NOMO-1 (cell line): ENCODE measurements at regions not wholly inside any gene's neighbourhood (a gene's known extent, or its start where the extent isn't known, plus 50 kb on each side); places are given as distances from the start of the nearest gene placed in this dataset.

Source experiments
- DNase-seq, 2 experiments: peaks; one replicate each; lab custom pipeline; 2025; ENCODE audit not compliant: unreplicated experiment in 2 of 2; lab: John Stamatoyannopoulos, UW

DNA sequence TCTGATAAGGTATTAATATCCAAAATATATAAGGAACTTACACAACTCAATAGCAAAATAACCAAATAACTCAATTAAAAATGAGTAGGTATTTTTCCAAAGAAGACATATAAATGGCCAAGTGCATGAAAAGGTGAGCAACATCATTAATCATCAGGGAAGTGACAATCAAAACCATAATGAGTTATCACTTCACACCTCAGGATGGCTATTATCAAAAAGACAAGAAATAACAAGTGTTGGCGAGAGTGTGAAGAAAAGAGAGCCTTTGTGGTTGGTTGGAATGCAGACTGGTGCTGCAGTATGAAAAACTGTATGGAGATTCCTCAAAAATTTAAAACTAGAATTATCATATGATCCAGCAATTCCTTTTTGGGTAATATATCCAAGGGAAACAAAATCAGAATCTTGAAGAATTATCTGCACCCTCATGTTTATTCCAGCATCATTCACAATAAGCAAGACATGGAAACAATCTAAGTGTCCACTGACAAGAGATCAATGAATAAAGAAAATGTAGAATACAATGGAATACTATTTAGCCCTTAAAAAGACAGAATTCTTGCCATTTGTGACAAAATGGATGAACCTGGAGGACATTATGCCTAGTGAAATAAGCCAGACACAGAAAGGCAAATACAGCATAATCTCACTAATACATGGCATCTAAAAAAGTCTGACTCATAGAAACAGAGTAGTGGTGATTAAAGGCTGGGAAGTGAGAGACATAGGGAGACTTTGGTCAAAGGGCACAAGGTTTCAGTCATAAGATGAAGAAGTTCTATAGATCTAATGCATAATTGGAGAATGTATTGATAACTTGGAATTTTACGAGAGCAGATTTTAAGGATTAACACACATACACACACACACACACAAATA, 175.6 kb downstream of the FOXA2 start:
- DNase-seq = no peak

DNA sequence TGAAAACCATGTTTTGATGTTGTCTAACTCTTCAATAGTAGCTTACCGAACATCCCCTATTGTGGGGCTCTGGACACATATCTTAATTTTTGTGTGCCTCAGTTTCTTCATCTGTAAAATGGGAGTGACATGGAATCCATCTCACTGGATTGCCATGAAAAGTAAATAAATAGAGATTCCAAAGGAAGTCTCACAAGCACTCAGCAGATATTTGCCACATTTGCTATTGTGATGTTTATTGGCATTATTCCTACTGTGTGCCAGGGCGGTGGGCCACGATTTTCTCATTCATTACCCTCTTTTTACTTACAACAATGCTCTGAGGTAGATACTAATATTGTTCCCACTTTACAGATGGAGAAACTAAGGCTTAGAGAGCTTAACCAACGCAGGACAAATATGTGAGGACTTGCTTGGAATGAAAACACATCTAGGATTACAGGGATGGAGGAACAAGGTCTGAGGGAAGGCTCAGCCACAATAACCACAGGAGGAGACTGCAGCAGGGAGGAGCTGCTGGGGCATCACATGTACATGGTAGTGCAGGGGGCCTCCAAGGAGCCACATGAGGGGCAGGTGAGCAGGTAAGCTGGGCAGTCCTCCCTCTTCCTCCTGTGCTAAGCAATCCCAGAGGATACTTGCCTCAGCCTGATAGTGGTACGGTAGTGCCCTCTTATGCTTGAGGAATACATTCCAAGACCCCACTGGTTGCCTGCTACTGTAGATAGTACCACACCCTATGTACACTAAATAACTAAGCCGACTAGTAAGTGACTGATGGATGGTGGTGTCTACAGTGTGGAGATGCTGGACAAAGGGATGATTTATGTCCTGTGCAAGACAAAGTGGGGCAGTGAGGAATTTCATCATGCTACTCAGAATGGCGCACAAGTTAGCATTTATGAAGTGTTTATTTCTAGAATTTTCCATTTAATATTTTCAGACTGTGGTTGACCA, 176.9 kb downstream of the FOXA2 start:
- DNase-seq = no peak

- no peak for DNase-seq
Observed at GRCh38 chr20:22404419-22405170, 179.8 kb downstream of the FOXA2 start.

- DNase-seq = peak in 1 of 2 experiments; percentile 13
Observed at GRCh38 chr20:22403632-22404361, 180.6 kb downstream of the FOXA2 start.

- DNase-seq = no peak
Observed at GRCh38 chr20:22403022-22403631, 181.2 kb downstream of the FOXA2 start.

GRCh38 chr20:22402550-22402949, 181.8 kb downstream of the FOXA2 start:
- no peak for DNase-seq

- no peak for DNase-seq
Observed at GRCh38 chr20:22400440-22400839, 183.9 kb downstream of the FOXA2 start.

DNA sequence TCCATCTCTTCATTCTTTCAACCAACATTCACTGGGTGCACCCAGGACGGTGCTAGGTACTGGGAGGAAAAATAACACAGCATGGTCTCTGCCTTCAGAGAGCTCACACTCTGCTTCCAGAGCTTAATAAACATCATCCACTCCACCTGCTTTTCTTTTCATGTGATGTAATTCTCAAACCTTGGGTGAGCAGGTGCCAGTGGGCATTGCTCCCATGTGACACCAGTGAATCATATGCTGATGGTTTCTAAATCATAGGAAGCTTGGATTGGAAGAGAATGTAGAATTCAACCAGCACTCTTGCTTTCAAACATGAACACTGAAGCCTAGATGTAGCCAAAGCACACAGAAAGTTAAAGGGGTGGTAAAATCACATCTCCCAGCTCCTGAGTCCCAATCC, 189.8 kb downstream of the FOXA2 start:
- no peak for DNase-seq

GRCh38 chr20:22390543-22390903, 193.8 kb downstream of the FOXA2 start:
- no peak for DNase-seq

DNA sequence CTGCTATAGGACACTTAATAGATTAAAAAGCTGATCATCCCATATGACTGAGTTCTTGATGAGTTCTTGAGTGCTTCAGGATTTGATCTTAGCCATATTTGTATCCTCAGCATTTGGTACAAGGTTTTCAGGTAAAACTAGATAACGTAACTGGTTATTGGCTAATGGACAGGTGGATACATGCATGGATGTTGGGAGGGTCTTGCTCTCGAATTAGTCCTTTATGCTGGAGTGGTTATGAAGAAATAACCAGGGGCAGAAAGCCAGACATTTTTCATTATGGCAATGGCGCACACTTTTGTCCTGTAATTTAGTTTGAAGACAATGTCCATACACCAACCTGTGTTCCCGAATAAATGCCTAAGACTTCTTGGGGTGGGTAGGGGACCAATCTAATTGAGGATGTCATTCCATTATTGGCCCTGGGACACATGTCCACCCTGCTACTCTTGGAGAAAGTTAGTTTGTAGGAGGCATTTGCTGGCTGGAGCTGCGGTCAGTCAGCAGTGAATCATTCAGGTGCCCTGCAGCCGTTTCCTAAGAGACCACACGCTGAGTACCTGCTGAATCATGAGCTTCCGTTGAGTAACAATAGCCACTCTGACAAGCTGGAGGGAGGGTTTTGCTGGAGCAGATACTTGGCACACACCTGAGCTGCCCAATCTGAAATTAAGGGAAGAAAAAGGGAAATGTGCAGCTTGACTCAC, 194.4 kb downstream of the FOXA2 start:
- DNase-seq = no peak

DNA sequence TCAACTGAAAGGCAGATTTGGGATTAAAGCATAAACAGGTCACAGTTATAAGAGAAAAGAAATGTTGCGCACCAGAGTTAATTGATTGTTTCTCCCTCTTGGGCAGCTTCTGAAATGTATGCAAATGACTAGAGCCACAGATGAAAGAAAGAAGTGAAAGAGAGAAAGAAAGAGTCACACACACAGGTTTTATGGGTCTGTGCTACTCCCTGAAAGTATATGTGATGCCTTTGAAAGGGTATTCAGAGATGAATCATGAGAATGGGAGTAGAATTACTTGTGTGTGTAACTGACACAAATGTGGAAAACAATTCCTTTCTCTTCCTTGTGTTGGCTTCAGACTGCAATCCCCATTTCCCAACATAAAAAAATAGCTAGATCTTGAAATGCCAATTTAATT, 196.9 kb downstream of the FOXA2 start:
- peak in 1 of 2 experiments; percentile 11 for DNase-seq

DNA sequence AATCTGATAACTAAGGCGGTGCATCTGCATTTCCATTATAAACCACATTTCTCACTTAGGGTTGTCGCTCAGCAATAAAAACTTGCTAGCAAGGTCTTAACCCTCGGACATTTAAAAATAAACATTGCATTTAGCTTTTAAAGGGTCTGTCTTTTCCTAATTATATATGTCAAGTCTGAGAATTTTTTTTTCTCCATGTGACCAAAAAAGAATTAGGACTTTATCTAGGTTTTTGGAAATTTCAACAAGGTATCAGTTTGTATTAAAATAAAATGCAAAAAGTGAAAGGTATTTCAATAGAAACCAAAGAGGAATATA, 198.1 kb downstream of the FOXA2 start:
- no peak for DNase-seq

DNA sequence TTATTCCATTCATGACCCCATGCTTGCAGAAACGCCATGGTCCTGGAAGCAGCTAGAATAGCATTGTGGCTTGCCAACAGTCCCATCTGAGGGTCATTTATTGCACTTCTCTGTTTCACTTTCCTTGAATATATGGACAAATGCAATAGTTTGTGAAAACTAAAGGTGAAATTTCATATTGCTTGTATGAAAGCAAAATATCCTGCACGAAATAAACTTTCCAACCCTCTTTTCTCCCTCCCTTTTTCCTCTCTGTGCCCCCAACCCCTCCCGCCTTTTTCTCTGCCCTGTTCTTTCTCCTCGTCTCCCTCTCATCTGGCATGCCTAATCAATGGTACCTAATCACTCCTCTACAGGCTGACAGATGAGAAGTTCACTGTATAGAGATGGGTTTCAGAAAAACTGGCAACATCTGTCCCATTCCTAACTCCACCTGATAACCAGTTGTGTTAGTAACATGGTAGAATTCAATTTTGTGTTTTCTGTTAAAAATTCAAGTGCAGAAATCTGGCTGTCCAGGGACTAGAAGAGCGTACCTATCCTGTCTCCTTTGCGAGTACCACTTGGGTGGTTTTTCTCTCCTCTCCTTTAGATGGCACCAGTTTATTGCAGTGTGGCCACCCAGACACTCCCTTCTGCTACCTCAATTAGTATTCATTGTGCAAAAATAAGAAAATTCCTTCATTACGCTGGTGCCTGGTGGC, 198.6 kb downstream of the FOXA2 start:
- DNase-seq = peak in 1 of 2 experiments; percentile 45

DNA sequence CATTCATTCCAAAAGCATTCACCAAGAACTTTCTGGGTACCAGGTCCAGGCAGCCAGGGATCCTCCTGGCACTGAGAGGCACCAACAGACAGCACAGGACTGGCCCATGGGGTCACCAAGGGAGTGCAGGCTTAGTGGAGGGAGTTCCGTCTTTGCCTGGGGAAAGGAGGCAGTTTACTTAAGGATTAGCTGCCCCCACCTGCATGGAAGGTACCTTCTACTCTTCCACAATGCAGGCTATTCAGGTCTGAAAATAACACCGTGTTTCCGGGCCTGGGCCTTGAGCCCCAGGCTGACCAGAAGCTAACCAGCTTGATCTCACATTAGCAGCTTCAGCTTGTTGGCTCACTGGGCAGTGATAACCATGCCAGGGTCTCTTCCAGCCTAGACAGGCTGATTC, 199.4 kb downstream of the FOXA2 start:
- no peak for DNase-seq

GRCh38 chr20:22383156-22383555, 201.2 kb downstream of the FOXA2 start:
- no peak for DNase-seq

DNA sequence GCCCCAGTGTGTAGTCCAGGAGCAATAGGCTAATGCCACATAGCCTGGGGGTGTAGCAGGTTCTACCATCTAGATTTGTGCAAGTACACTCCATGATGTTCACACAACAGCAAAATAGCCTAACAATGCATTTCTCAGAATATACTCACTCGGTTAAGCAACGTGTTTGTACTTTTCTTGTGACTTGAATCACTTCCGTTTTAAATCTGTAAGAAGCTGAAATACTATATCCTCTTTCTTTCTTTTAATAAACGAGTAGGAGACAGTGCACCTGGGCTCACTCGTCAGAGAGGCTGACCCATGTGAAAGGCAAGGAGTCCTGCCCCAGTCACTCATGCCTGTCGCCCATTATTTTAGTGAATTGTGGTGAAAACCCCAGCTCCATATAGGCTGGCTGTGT, 201.6 kb downstream of the FOXA2 start:
- peak in 1 of 2 experiments; percentile 70 for DNase-seq

DNA sequence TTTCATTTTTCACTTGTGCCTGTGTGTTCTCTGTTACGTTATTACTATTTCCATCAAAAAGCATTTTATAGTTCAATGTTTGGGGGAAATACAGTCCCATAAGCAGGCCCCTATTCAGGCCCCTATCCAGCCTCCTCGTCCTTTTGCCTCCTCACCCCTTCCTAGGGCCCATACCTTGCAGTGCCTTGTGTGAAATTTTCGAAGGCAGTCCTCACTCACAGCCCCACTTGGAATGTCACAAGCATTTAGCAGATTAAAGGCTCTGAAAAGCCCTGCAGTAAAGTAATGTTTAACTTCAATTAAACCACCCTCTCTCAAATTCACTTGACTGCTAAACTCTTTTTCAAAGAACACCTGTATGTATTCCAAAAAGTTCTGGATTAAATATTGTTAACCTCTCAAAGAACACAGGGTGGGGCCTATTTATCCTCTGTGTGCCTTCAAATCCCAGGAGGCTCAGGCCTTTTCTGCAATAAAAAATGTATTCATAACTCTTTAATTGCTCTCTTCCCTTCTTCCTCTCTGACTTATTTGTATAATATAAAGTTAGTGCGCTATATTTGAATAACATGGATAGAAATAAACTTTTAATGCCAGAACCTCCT, 202.5 kb downstream of the FOXA2 start:
- DNase-seq = no peak

DNA sequence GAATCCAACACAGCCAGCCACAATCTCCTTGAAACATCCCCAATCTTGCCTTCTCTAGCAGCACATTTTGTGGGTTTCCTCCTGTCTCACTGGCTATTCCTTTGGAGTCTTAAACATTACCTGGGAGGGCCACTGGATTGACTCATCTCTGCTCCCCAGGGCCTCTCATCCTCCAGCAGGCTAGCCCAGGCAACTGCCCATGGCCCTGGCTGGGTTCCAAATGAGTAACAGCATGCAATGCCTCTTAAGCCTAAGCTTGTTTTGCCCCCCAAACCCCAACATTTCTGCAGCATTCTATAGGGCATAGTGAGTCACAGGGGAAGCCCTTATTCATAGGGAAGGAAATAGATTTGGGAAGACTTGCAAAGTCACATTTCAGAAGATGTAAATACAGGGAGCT, 204.9 kb downstream of the FOXA2 start:
- no peak for DNase-seq
